ENCODE measurements at regions not wholly inside any gene's neighbourhood (a gene's known extent, or its start where the extent isn't known, plus 50 kb on each side); places are given as distances from the start of the nearest gene placed in this dataset.

DNA sequence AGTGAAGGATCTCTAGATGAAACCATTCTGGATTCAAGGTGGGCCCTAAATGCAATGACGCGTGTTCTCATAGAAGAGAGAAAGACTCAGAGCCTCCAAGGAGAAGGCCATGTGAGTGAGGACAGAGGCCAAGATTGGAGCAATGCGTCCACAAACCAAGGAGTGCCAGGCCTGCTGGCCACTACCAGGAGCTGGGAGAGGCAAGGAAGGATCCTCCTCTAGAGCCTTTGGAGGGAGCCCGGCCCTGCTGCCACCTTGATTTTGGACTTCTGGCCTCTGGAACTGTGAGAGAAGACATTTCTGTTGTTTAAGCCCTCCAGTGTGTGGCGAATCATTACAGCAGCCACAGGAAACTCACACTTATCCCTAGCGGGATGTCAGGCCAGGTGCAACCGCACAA, 52.7 kb upstream of the SHANK2 start:
- Histone ChIP-seq H3K27ac (no peak overlapping the region), H3K9me3 (no peaks in the 10 kb centered on the region), H3K4me1 (peaks cover under 1% of the 10 kb centered on the region), H3K4me3 (no peak overlapping the region), H3K36me3 (no peaks in the 10 kb centered on the region), H3K27me3 (peaks cover 7% of the 10 kb centered on the region)
- WGBS, result 100% methylated on average over 4 of the region's 7 CpGs
- TF ChIP-seq, protein P1, sequence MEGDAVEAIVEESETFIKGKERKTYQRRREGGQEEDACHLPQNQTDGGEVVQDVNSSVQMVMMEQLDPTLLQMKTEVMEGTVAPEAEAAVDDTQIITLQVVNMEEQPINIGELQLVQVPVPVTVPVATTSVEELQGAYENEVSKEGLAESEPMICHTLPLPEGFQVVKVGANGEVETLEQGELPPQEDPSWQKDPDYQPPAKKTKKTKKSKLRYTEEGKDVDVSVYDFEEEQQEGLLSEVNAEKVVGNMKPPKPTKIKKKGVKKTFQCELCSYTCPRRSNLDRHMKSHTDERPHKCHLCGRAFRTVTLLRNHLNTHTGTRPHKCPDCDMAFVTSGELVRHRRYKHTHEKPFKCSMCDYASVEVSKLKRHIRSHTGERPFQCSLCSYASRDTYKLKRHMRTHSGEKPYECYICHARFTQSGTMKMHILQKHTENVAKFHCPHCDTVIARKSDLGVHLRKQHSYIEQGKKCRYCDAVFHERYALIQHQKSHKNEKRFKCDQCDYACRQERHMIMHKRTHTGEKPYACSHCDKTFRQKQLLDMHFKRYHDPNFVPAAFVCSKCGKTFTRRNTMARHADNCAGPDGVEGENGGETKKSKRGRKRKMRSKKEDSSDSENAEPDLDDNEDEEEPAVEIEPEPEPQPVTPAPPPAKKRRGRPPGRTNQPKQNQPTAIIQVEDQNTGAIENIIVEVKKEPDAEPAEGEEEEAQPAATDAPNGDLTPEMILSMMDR (IDR thresholded peaks at IDR 0.05), result no peak
- TF ChIP-seq POLR2AphosphoS5 (IDR thresholded peaks at IDR 0.05) (no peak), POLR2A (IDR thresholded peaks at IDR 0.05) (no peak), EP300 (IDR thresholded peaks at IDR 0.05) (no peak)
- peak in 1 of 2 donors; percentile 40 for DNase-seq (ENCODE audit: low spot score in 2 of 2)

DNA sequence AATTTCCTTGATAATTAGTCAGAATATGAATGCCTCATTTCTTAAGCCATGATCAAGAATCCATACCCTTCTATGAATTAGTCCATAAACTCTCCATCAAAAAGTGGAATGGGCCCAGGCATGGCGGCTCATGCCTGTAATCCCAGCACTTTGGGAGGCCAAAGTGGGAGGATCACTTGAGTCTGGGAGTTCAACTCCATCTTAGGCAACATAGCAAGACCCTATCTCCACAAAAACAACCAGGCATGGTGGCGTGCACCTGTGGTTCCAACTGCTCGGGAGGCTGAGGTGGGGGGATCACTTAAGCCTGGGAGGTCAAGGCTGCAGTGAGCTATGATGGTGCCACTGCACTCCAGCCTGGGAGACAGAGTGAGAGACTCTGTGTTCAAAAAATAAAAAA, 52.1 kb upstream of the SHANK2 start:
- TF ChIP-seq POLR2A (IDR thresholded peaks at IDR 0.05), result no peak
- TF ChIP-seq, protein P1 (IDR thresholded peaks at IDR 0.05), result no peak
- TF ChIP-seq POLR2AphosphoS5 (IDR thresholded peaks at IDR 0.05), result no peak
- no peak for TF ChIP-seq EP300 (IDR thresholded peaks at IDR 0.05)
- Histone ChIP-seq H3K27me3 (peaks cover 7% of the 10 kb centered on the region), H3K4me1 (peaks cover 6% of the 10 kb centered on the region), H3K4me3 (no peak overlapping the region), H3K36me3 (no peaks in the 10 kb centered on the region), H3K9me3 (no peaks in the 10 kb centered on the region), H3K27ac (no peak overlapping the region)
- peak; percentile 11 to 18 for DNase-seq (ENCODE audit: low spot score in 2 of 2)
- 88% methylated on average over 3 of the region's 3 CpGs for WGBS

GRCh38 chr11:71304045-71304444, 51.7 kb upstream of the SHANK2 start:
- 100% methylated on average over 1 of the region's 1 CpG for WGBS

GRCh38 chr11:71302911-71303310, 50.5 kb upstream of the SHANK2 start:
- WGBS, result 74% methylated on average over 2 of the region's 2 CpGs

More at GRCh38 chr11:71304045-71304444, 51.7 kb upstream of the SHANK2 start:
- H3K9me3 ChIP-seq, result no peaks in the 10 kb centered on the region
- H3K27ac ChIP-seq, result no peak overlapping the region
- no peak for TF ChIP-seq EP300 (IDR thresholded peaks at IDR 0.05)
- no peak for TF ChIP-seq POLR2A (IDR thresholded peaks at IDR 0.05)
- TF ChIP-seq, protein P1 (IDR thresholded peaks at IDR 0.05), result no peak
- TF ChIP-seq POLR2AphosphoS5 (IDR thresholded peaks at IDR 0.05), result no peak
- DNase-seq (ENCODE audit: low spot score in 2 of 2), result peak in 1 of 2 donors; percentile 10
- H3K27me3 ChIP-seq, result peaks cover 7% of the 10 kb centered on the region
- no peak overlapping the region for H3K4me3 ChIP-seq
- H3K36me3 ChIP-seq, result no peaks in the 10 kb centered on the region
- H3K4me1 ChIP-seq, result peaks cover 8% of the 10 kb centered on the region

DNA sequence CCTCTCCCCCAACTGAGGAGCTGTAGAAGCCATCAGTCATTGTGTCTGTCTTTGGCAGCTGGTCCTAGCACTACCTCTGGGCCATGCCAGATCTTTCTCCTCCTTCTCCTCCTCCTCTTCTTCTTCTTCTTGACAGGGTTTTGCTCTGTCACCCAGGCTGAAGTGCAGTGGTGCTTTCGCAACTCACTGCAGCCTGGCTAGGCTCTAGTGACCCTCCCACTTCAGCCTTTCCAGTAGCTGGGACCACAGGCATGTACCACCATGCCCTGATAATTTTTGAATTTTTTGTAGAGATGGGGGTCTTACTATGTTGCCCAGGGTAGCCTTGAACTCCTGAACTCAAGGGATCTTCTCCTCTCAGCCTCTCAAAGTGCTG, 50.1 kb upstream of the SHANK2 start:
- Histone ChIP-seq H3K27ac (no peak overlapping the region), H3K4me3 (no peak overlapping the region), H3K9me3 (no peaks in the 10 kb centered on the region), H3K27me3 (peaks cover 7% of the 10 kb centered on the region), H3K4me1 (peaks cover 10% of the 10 kb centered on the region), H3K36me3 (no peaks in the 10 kb centered on the region)
- peak; percentile 15 to 24 for DNase-seq (ENCODE audit: low spot score in 2 of 2)
- TF ChIP-seq, protein P1 (IDR thresholded peaks at IDR 0.05), result no peak
- TF ChIP-seq EP300 (IDR thresholded peaks at IDR 0.05) (no peak), POLR2A (IDR thresholded peaks at IDR 0.05) (no peak), POLR2AphosphoS5 (IDR thresholded peaks at IDR 0.05) (no peak)
- WGBS, result 100% methylated on average over 1 of the region's 1 CpG

More at GRCh38 chr11:71302911-71303310, 50.5 kb upstream of the SHANK2 start:
- H3K4me3 ChIP-seq, result no peak overlapping the region
- H3K9me3 ChIP-seq, result no peaks in the 10 kb centered on the region
- H3K27ac ChIP-seq, result no peak overlapping the region
- TF ChIP-seq EP300 (IDR thresholded peaks at IDR 0.05), result no peak
- no peak for TF ChIP-seq POLR2AphosphoS5 (IDR thresholded peaks at IDR 0.05)
- TF ChIP-seq, protein P1 (IDR thresholded peaks at IDR 0.05), result no peak
- TF ChIP-seq POLR2A (IDR thresholded peaks at IDR 0.05), result no peak
- DNase-seq (ENCODE audit: low spot score in 2 of 2), result peak in 1 of 2 donors; percentile 34
- H3K36me3 ChIP-seq, result no peaks in the 10 kb centered on the region
- H3K27me3 ChIP-seq, result peaks cover 7% of the 10 kb centered on the region
- peaks cover 10% of the 10 kb centered on the region for H3K4me1 ChIP-seq

Measured in suprapubic skin (tissue), 4 donors.